ENCODE measurements at regions not wholly inside any gene's neighbourhood (a gene's known extent, or its start where the extent isn't known, plus 50 kb on each side); places are given as distances from the start of the nearest gene placed in this dataset.

GRCh38 chr2:149739883-149740265, 152.3 kb upstream of the MMADHC start:
- TF ChIP-seq CTCF (IDR thresholded peaks at IDR 0.05; ENCODE audit: low read depth, low read length) = no peak
- no peak overlapping the region for H3K4me3 ChIP-seq (replicated peaks in 1 of 2; ENCODE audit: low read depth in 2 of 2, low read length in 2 of 2)
- no peak for DNase-seq (ENCODE audit: low read depth in 2 of 2)

GRCh38 chr2:149739171-149739882, 151.8 kb upstream of the MMADHC start:
- DNase-seq (ENCODE audit: low read depth in 2 of 2) = no peak
- no peak overlapping the region for H3K4me3 ChIP-seq (replicated peaks in 1 of 2; ENCODE audit: low read depth in 2 of 2, low read length in 2 of 2)
- no peak for TF ChIP-seq CTCF (IDR thresholded peaks at IDR 0.05; ENCODE audit: low read depth, low read length)

- H3K4me3 ChIP-seq (replicated peaks in 1 of 2; ENCODE audit: low read depth in 2 of 2, low read length in 2 of 2) = no peak overlapping the region
- no peak for TF ChIP-seq CTCF (IDR thresholded peaks at IDR 0.05; ENCODE audit: low read depth, low read length)
- DNase-seq (ENCODE audit: low read depth in 2 of 2) = no peak
Measured at GRCh38 chr2:149738767-149739166, 151.2 kb upstream of the MMADHC start.

- no peak for TF ChIP-seq CTCF (IDR thresholded peaks at IDR 0.05; ENCODE audit: low read depth, low read length)
- H3K4me3 ChIP-seq (replicated peaks in 1 of 2; ENCODE audit: low read depth in 2 of 2, low read length in 2 of 2) = no peak overlapping the region
- DNase-seq (ENCODE audit: low read depth in 2 of 2) = peak in 1 of 2 donors; percentile 43
Measured at GRCh38 chr2:149737896-149738295, 150.3 kb upstream of the MMADHC start.

GRCh38 chr2:149735237-149735958, 147.8 kb upstream of the MMADHC start:
- peak; percentile 61 to 75 for DNase-seq (ENCODE audit: low read depth in 2 of 2)
- no peak for TF ChIP-seq CTCF (IDR thresholded peaks at IDR 0.05; ENCODE audit: low read depth, low read length)
- H3K4me3 ChIP-seq (replicated peaks in 1 of 2; ENCODE audit: low read depth in 2 of 2, low read length in 2 of 2) = no peak overlapping the region

- no peak overlapping the region for H3K4me3 ChIP-seq (replicated peaks in 1 of 2; ENCODE audit: low read depth in 2 of 2, low read length in 2 of 2)
- peak; percentile 65 to 86 for DNase-seq (ENCODE audit: low read depth in 2 of 2)
- no peak for TF ChIP-seq CTCF (IDR thresholded peaks at IDR 0.05; ENCODE audit: low read depth, low read length)
Measured at GRCh38 chr2:149733936-149734685, 146.5 kb upstream of the MMADHC start.

All from cardiac fibroblast (primary cell).